ENCODE measurements at regions not wholly inside any gene's neighbourhood (a gene's known extent, or its start where the extent isn't known, plus 50 kb on each side); places are given as distances from the start of the nearest gene placed in this dataset.

DNA sequence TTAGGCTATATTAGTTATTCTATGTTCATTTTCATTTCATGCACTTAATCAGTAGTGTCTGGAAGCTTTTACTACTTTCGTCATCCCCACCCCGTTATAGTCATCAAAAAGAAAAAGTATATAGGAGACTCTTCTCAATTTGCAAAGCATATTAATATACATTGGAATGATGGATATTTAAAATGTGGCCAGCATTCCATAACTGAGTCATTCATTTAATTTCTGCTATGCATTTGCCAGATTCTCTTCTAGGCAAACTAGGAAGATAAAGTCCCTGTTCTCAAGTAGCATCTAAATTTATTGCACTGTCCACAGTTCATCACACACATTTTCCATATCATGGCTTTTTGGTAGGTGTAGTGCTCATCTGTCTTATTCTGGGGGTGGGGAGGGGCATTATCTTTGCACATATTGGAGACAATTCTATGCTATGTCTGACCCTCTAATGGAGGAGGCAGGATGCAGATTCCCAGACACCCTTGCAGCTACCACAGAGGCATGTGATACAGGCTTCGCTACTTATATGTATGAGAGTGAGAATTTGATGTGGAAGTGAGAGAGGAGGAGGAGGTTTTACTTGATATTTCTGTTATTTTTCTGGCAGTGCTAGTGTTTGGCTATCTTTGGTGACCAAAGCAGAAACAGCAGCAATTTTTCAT, 125.8 kb downstream of the CTH start:
- H3K4me3 ChIP-seq (ENCODE audit: control insufficient read depth, low read depth, low read length) = no peak overlapping the region
- DNase-seq (ENCODE audit: low read depth) = no peak
- TF ChIP-seq, protein P1, sequence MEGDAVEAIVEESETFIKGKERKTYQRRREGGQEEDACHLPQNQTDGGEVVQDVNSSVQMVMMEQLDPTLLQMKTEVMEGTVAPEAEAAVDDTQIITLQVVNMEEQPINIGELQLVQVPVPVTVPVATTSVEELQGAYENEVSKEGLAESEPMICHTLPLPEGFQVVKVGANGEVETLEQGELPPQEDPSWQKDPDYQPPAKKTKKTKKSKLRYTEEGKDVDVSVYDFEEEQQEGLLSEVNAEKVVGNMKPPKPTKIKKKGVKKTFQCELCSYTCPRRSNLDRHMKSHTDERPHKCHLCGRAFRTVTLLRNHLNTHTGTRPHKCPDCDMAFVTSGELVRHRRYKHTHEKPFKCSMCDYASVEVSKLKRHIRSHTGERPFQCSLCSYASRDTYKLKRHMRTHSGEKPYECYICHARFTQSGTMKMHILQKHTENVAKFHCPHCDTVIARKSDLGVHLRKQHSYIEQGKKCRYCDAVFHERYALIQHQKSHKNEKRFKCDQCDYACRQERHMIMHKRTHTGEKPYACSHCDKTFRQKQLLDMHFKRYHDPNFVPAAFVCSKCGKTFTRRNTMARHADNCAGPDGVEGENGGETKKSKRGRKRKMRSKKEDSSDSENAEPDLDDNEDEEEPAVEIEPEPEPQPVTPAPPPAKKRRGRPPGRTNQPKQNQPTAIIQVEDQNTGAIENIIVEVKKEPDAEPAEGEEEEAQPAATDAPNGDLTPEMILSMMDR (conservative IDR thresholded peaks at IDR 0.05; ENCODE audit: control insufficient read depth, insufficient read depth, low read depth, low read length) = no peak

DNA sequence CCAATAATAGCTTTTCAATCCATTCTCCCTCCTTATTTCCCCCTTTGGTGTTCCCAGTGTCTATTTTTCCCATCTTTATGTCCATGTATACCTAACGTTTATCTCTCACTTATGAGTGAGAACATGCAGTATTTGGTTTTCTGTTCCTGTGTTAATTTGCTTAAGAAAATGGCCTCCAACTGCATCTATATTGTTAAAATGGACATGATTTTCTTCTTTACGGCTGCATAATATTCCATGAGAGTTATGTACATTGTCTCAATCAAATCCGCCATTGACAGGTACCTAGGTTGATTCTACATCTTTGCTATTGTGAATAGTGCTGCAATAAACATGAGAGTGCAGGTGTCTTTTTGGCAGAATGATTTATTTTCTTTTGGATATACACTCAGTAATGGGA, 126.7 kb downstream of the CTH start:
- H3K4me3 ChIP-seq (ENCODE audit: control insufficient read depth, low read depth, low read length) = no peak overlapping the region
- TF ChIP-seq, protein P1 (conservative IDR thresholded peaks at IDR 0.05; ENCODE audit: control insufficient read depth, insufficient read depth, low read depth, low read length) = no peak
- DNase-seq (ENCODE audit: low read depth) = no peak

DNA sequence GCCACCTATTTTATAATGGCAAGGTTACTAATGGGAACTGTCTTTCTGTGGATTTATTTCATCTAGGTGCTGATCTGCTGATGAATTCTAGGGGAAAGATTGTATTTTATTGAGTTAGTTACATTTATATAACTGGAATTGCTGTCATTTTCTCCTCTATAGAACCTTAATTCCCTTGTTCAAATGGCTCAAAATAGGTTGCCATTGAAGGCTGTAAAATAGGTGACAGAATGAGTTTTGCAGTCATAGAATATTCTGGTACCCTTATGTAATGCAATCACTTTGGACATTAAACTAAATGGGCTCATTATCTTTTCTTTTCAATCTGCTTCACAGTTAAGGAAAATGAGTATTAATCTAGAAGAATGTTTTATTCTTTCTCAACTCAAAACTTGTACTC, 131.0 kb downstream of the CTH start:
- TF ChIP-seq, protein P1 (conservative IDR thresholded peaks at IDR 0.05; ENCODE audit: control insufficient read depth, insufficient read depth, low read depth, low read length) = no peak
- DNase-seq (ENCODE audit: low read depth) = no peak
- H3K4me3 ChIP-seq (ENCODE audit: control insufficient read depth, low read depth, low read length) = no peak overlapping the region

DNA sequence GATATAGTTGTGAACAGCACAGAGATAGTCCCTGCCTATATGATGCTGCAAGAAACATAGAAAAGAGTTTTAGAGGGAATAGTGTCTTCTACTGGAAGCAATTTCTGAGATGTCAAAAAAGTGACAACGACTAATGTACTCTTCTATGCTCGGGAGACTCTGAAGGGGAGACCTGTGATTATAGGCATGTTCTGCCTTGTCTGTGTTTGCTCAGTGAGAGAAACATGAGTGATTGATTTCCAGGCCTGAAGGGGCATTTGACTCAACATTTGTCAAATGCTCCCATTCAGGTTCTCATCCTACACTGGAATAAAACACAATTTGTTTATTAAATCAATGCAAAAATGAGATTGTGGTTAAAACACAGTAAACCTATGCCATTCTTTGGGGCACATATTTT, 131.8 kb downstream of the CTH start:
- TF ChIP-seq, protein P1 (conservative IDR thresholded peaks at IDR 0.05; ENCODE audit: control insufficient read depth, insufficient read depth, low read depth, low read length) = no peak
- no peak for DNase-seq (ENCODE audit: low read depth)
- no peak overlapping the region for H3K4me3 ChIP-seq (ENCODE audit: control insufficient read depth, low read depth, low read length)

DNA sequence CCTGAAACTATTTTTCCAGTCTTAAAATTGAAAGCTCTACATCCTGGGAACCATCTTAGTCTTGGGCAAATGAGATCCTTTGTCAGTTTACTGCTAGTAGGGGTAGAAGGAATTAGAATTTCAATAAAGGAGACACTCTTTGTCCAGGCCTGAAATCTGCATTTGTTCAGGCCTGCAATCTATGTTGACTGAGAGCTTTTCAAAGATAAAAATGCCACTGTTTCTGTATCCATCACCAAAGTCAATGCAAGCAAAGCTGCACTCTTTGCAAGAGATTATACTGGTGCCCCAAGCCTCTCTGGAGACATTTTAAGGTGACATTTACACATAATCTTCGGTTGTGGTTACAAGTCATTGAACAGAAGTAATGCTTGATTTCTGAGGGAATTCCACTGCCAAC, 135.7 kb downstream of the CTH start:
- H3K4me3 ChIP-seq (ENCODE audit: control insufficient read depth, low read depth, low read length) = no peak overlapping the region
- TF ChIP-seq, protein P1 (conservative IDR thresholded peaks at IDR 0.05; ENCODE audit: control insufficient read depth, insufficient read depth, low read depth, low read length) = no peak
- DNase-seq (ENCODE audit: low read depth) = no peak

DNA sequence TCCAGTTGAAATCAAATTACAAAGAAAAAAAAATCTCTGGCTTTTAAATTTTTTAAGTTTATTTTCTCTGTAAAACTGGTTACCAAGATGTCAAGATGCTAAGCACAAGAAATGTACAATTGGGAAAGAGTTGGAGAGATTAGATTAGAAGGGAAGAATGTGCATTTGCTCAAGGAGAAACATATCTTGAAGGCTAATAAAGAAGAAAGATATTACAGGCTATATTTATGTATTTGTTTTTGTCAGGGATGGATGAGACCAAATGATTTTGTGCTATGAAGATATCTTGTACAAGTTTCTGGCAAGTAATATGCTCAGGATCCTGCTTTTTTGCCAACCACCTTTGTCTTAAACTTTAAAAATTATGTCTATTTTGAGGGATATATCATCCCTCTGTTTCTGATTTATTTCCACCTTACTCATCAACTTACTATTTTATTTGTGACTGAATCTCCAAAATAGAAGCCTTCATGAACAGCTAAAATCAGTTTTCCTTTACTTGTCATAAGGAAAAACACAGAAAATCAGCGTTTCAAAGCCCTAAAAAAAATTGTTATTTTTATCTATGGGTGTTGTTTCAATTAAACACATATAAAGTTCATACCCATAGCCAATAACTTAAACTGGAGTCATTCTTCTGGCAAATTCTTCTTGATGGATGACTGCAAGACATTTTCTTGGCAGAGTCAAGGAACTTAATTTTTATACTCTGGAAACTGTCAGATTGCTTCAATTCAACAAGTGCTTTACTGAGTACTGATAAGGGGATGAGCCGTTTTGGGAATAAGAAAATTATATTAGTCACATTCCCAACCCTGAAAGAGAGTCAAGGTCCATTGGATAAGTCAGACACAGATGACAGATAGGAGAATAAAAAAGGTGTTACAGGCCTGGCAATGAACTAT, 141.8 kb downstream of the CTH start:
- H3K4me3 ChIP-seq (ENCODE audit: control insufficient read depth, low read depth, low read length) = no peak overlapping the region
- peak; percentile 2 for DNase-seq (ENCODE audit: low read depth)
- TF ChIP-seq, protein P1 (conservative IDR thresholded peaks at IDR 0.05; ENCODE audit: control insufficient read depth, insufficient read depth, low read depth, low read length) = no peak
